ENCODE measurements at regions not wholly inside any gene's neighbourhood (a gene's known extent, or its start where the extent isn't known, plus 50 kb on each side); places are given as distances from the start of the nearest gene placed in this dataset.

DNA sequence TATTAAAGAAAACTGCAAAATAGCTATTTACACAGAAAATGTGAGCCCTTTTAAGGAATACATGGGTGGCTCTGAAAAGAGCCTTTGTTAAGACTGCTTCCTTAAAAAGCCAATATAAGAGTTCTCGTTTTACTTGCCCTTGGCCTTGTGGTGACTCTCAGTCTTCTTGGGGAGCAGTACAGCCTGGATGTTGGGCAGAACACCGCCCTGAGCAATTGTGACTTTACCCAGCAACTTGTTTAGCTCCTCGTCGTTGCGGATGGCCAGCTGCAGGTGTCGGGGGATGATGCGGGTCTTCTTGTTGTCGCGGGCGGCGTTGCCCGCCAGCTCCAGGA is 111.5 kb downstream of the HFE start:
- Histone ChIP-seq H3K27ac (ENCODE audit: low read depth in 1 of 2, low read length in 1 of 2) (peak overlapping the region; percentile 98 to 99), H3K4me3 (peak overlapping the region; percentile 66), H3K9me3 (ENCODE audit: control insufficient read depth in 4 of 4, insufficient read depth in 3 of 4, low read length in 3 of 4) (peaks cover 0 to 3% (median 0%) of the 10 kb centered on the region in 4 donors), H3K4me1 (ENCODE audit: control insufficient read depth in 5 of 5, insufficient read depth in 5 of 5, low read length in 5 of 5) (peaks cover 0 to 41% (median 12%) of the 10 kb centered on the region in 5 donors), H3K27me3 (ENCODE audit: control insufficient read depth in 3 of 3, insufficient read depth in 3 of 3, low read length in 2 of 3) (no peaks in the 10 kb centered on the region), H3K36me3 (ENCODE audit: control insufficient read depth in 4 of 4, insufficient read depth in 4 of 4, low read length in 4 of 4) (no peaks in the 10 kb centered on the region), H3K9ac (ENCODE audit: insufficient read depth in 1 of 2, low read length in 2 of 2) (peak overlapping the region; percentile 90 to 96)
- no peak for DNase-seq
- TF ChIP-seq, protein P1, sequence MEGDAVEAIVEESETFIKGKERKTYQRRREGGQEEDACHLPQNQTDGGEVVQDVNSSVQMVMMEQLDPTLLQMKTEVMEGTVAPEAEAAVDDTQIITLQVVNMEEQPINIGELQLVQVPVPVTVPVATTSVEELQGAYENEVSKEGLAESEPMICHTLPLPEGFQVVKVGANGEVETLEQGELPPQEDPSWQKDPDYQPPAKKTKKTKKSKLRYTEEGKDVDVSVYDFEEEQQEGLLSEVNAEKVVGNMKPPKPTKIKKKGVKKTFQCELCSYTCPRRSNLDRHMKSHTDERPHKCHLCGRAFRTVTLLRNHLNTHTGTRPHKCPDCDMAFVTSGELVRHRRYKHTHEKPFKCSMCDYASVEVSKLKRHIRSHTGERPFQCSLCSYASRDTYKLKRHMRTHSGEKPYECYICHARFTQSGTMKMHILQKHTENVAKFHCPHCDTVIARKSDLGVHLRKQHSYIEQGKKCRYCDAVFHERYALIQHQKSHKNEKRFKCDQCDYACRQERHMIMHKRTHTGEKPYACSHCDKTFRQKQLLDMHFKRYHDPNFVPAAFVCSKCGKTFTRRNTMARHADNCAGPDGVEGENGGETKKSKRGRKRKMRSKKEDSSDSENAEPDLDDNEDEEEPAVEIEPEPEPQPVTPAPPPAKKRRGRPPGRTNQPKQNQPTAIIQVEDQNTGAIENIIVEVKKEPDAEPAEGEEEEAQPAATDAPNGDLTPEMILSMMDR (IDR thresholded peaks at IDR 0.05; ENCODE audit: control extremely low read depth, extremely low read depth), result no peak
- WGBS, 2 donors, result 0 to 1% methylated on average over 12 of the region's 12 CpGs
- ATAC-seq (ENCODE audit: insufficient read depth, low FRiP score), result no peak

DNA sequence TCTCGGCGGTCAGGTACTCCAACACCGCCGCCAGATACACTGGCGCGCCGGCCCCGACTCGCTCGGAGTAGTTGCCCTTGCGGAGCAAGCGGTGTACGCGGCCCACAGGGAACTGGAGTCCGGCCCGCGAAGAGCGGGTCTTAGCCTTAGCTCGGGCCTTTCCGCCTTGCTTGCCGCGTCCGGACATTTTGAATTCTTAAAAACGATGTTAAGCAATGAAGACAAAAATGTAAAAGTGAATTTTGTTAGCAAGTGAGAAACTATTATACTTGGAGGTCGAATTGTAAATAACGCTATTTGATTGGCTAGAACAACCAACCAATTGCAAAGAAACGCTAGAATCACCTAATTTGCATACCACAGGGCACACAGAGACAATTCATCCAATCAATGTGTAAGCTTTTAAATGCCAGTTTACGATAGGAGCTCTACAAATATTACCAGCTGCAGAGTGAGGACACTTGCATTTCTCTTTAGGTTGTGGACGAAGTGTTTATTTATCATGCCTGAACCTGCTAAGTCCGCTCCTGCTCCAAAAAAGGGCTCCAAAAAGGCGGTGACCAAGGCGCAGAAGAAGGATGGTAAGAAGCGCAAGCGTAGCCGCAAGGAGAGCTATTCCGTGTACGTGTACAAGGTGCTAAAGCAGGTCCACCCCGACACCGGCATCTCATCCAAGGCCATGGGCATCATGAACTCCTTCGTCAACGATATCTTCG is 112.0 kb downstream of the HFE start:
- Histone ChIP-seq H3K4me1 (ENCODE audit: control insufficient read depth in 5 of 5, insufficient read depth in 5 of 5, low read length in 5 of 5) (peaks cover 0 to 45% (median 12%) of the 10 kb centered on the region in 5 donors), H3K9ac (ENCODE audit: insufficient read depth in 1 of 2, low read length in 2 of 2) (peak overlapping the region; percentile 95 to 96), H3K9me3 (ENCODE audit: control insufficient read depth in 4 of 4, insufficient read depth in 3 of 4, low read length in 3 of 4) (peaks cover 0 to 3% (median 0%) of the 10 kb centered on the region in 4 donors), H3K27ac (ENCODE audit: low read depth in 1 of 2, low read length in 1 of 2) (peak overlapping the region; percentile 98 to 99), H3K4me3 (peak overlapping the region; percentile 66), H3K27me3 (ENCODE audit: control insufficient read depth in 3 of 3, insufficient read depth in 3 of 3, low read length in 2 of 3) (no peaks in the 10 kb centered on the region), H3K36me3 (ENCODE audit: control insufficient read depth in 4 of 4, insufficient read depth in 4 of 4, low read length in 4 of 4) (no peaks in the 10 kb centered on the region)
- TF ChIP-seq, protein P1 (IDR thresholded peaks at IDR 0.05; ENCODE audit: control extremely low read depth, extremely low read depth), result no peak
- DNase-seq (peak; percentile 85 to 98 (median 98)), ATAC-seq (ENCODE audit: insufficient read depth, low FRiP score) (peak; percentile 74)
- WGBS, 2 donors, result 0 to 1% methylated on average over 42 of the region's 42 CpGs

DNA sequence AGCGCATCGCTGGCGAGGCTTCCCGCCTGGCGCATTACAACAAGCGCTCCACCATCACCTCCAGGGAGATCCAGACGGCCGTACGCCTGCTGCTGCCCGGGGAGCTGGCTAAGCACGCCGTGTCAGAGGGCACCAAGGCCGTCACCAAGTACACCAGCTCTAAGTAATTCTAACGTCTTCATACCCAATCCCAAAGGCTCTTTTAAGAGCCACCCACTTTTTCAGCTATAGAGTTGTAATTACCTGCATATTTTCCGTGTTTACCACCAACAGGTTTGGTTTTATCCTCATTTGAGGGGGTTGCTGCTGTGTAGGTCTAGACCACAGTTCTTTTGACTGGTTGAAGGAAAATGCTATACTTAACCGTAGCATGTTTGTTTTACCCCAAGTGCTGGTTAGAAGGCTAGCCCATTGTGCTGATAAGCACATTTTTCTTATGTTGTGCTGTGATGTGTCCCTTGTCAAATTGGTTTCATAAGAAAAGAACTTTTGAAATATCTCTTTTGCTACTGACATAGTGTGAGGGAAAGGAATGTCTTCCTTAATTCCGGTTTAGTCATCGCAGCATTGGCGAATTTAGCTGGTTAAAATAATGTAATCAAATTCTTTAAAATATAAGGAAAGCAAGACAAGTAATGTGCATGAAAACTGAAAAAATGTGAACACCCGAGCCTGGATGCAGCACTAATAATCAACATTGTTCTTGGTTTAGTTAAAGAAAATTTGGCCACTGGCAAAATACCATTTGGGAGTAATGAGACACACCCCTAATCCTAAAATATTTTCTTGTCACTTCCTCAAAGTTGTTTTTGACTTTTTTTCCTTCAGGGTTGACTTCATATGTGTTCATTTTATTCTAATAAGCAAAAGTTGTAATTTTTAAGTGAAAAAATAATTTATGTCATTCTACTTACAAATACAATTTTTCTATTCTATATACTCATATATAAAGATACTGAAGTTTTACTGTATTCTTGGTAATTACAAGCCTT is 112.8 kb downstream of the HFE start:
- Histone ChIP-seq H3K9ac (ENCODE audit: insufficient read depth in 1 of 2, low read length in 2 of 2) (peak overlapping the region; percentile 64 to 95), H3K9me3 (ENCODE audit: control insufficient read depth in 4 of 4, insufficient read depth in 3 of 4, low read length in 3 of 4) (peaks cover 0 to 3% (median 0%) of the 10 kb centered on the region in 4 donors), H3K4me3 (no peak overlapping the region), H3K4me1 (ENCODE audit: control insufficient read depth in 5 of 5, insufficient read depth in 5 of 5, low read length in 5 of 5) (peaks cover 0 to 39% (median 12%) of the 10 kb centered on the region in 5 donors), H3K27ac (ENCODE audit: low read depth in 1 of 2, low read length in 1 of 2) (peak overlapping the region; percentile 86 to 90), H3K36me3 (ENCODE audit: control insufficient read depth in 4 of 4, insufficient read depth in 4 of 4, low read length in 4 of 4) (peaks cover 0 to 6% (median 0%) of the 10 kb centered on the region in 4 donors), H3K27me3 (ENCODE audit: control insufficient read depth in 3 of 3, insufficient read depth in 3 of 3, low read length in 2 of 3) (no peaks in the 10 kb centered on the region)
- WGBS, 2 donors, result 2 to 5% methylated on average over 20 of the region's 20 CpGs
- ATAC-seq (ENCODE audit: insufficient read depth, low FRiP score), result no peak
- peak in 2 of 3 donors; percentile 54 to 73 for DNase-seq
- TF ChIP-seq, protein P1 (IDR thresholded peaks at IDR 0.05; ENCODE audit: control extremely low read depth, extremely low read depth), result no peak
